Heart right ventricle (tissue), 16 donors: ENCODE measurements at regions not wholly inside any gene's neighbourhood (a gene's known extent, or its start where the extent isn't known, plus 50 kb on each side); places are given as distances from the start of the nearest gene placed in this dataset.

Source experiments
- ATAC-seq, 8 donors: fragments of 200-7000 bp; cut with Tn5 transposase; one replicate each; pipeline ENCODE4 v1.9.1; 2020; ENCODE audit warnings: mild to moderate bottlenecking in 8 of 8, moderate library complexity in 8 of 8, moderate number of reproducible peaks in 1 of 8
- DNase-seq, 2 donors: peaks; one replicate each; pipeline ENCODE4 v3.0.0-alpha.2; 2020
- H3K27ac ChIP-seq, 10 donors: fragments of 200-600 bp; sonication (generic) in 2 of 10; one replicate each; pipeline versions ENCODE4 v1.5.0 to v1.8.0; 2020 to 2022; ENCODE audit warnings: mild to moderate bottlenecking in 3 of 10
- H3K27me3 ChIP-seq, 7 donors: fragments of 200-600 bp; one replicate each; pipeline ENCODE4 v1.8.0; 2021 to 2022; ENCODE audit warnings: mild to moderate bottlenecking in 2 of 7
- H3K36me3 ChIP-seq, 9 donors: fragments of 200-600 bp; sonication (generic) in 1 of 9; one replicate each; pipeline versions ENCODE4 v1.5.0 to v1.8.0; 2020 to 2022; ENCODE audit warnings: mild to moderate bottlenecking in 2 of 9
- H3K4me1 ChIP-seq, 9 donors: fragments of 200-600 bp; sonication (generic) in 1 of 9; one replicate each; pipeline versions ENCODE4 v1.5.0 to v1.8.0; 2020 to 2022; ENCODE audit warnings: mild to moderate bottlenecking in 4 of 9
- H3K4me3 ChIP-seq, 10 donors: fragments of 200-600 bp; sonication (generic) in 2 of 10; one replicate each; pipeline versions ENCODE4 v1.5.0 to v1.8.0; 2020 to 2022; ENCODE audit warnings: mild to moderate bottlenecking in 7 of 10, moderate library complexity in 2 of 10
- H3K9me3 ChIP-seq, 11 donors: fragments of 200-600 bp in 10 of 11; sonication (generic) in 2 of 11; one replicate each; pipeline versions ENCODE4 v1.5.0 to v1.8.0; 2013 to 2022; ENCODE audit warnings: mild to moderate bottlenecking in 2 of 11, control low read depth in 1 of 11, moderate library complexity in 1 of 11
- WGBS, 2 donors: extraction: QIAGEN DNeasy Blood & Tissue Kit; methylation state at CpG; one replicate each; pipeline ENCODE4 v1.1.7; 2013; ENCODE audit warnings: inconsistent platforms in 1 of 2; 5-methylcytosine and 5-hydroxymethylcytosine counted together
- intact Hi-C, 10 donors: fragments of 100-400 bp; cut with DNase I; formaldehyde crosslinking; loops; one replicate each; pipeline versions ENCODE4 v1.11.1 to v1.14.2; 2022
- TF ChIP-seq, protein P1 (sequence below), 9 donors: fragments of 200-600 bp; sonication (generic) in 2 of 9; IDR thresholded peaks; one replicate each; pipeline versions ENCODE4 v1.5.0 to v1.8.0; 2021 to 2022; ENCODE audit warnings: antibody characterized with exemption in 9 of 9, mild to moderate bottlenecking in 5 of 9, moderate library complexity in 1 of 9
- donor health status: Arrhythmogenic right ventricular cardiomyopathy.
- donor health status: ischemic (EF 13 %, LVEDD 7.1; RV severe dilation, severe dysfunction).
- donor health status: healthy with polysubstance abuse.
- donor health status: DM: no; HTN: yes; CAD: no.
- donor health status: DM: no; HTN: no; CAD: no.
- donor health status: ischemic (EF 25% LVEDD 6.9; RV normal size, moderate dysfunction).
- donor health status: ischemic (EF 25% LVEDD 5.7; RV mildly dilated, moderate dysfunction).
- donor health status: healthy.
- donor health status: DM: yes; HTN: yes; CAD: no.
- donor health status: Ischemic cardiomyopathy.
- donor health status: ischemic (EF 35%, LVEDD 5.7; RV mildly dilated, moderate dysfunction).
- donor health status: nonischemic (EF 11% LVEDD 7.7; RV severe dilation, severe dysfunction).
- donor health status: DM: yes; HTN: yes; CAD: no.
- donor health status: PGD.
- donor health status: ischemic (EF 29% LVEDD 5.4; RV normal size, mild dysfunction).
- donor health status: nonischemic (EF 23%, LVEDD 6.1; RV moderate dilation, normal function).

DNA sequence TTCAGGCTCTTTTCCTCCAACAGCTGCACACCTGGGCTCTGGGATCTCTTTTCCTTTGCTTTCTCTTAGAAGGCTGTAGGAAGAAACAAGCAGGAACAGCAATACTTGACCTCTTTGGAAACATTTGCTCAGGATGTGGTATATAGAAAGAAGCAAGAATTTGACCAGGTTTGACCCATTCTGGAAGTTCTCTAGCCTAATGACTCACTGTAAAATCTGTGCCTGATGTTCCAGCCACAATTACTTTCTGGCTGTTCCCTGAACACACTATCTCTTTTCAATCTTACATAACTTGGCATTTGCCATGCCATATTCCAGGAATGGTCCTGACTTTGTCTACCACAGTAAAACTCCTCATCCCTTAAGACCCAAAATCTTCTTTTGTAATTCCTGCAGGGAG lies 419.9 kb upstream of the DAB1 start:
- Histone ChIP-seq H3K36me3 (no peaks in the 10 kb centered on the region), H3K4me1 (no peaks in the 10 kb centered on the region), H3K4me3 (no peak overlapping the region), H3K27ac (no peak overlapping the region), H3K27me3 (no peaks in the 10 kb centered on the region), H3K9me3 (peaks cover 0 to 16% (median 3%) of the 10 kb centered on the region in 11 donors)
- ATAC-seq (no peak), DNase-seq (no peak)
- TF ChIP-seq, protein P1, sequence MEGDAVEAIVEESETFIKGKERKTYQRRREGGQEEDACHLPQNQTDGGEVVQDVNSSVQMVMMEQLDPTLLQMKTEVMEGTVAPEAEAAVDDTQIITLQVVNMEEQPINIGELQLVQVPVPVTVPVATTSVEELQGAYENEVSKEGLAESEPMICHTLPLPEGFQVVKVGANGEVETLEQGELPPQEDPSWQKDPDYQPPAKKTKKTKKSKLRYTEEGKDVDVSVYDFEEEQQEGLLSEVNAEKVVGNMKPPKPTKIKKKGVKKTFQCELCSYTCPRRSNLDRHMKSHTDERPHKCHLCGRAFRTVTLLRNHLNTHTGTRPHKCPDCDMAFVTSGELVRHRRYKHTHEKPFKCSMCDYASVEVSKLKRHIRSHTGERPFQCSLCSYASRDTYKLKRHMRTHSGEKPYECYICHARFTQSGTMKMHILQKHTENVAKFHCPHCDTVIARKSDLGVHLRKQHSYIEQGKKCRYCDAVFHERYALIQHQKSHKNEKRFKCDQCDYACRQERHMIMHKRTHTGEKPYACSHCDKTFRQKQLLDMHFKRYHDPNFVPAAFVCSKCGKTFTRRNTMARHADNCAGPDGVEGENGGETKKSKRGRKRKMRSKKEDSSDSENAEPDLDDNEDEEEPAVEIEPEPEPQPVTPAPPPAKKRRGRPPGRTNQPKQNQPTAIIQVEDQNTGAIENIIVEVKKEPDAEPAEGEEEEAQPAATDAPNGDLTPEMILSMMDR (IDR thresholded peaks at IDR 0.05): no peak
- intact Hi-C loops: no loop called here

DNA sequence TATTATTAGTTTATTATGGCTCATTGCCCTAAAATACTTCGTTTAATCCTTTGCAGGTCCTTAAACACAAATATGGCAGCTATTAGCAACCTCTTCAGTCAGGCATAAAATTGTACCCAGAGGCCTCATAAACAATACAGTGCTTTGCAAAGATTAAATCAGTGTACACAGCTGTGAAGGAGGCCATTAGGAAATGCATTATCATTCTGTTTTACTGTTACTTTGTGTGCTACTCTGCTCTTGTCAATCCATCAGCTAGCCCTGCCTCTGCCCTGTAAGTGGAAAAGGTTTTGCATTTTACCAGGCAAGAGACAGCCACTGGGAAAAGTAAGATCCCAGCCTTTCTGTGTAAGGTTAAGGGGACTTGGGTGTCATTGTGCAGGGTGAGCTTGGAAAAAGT lies 415.7 kb upstream of the DAB1 start:
- H3K27ac ChIP-seq: no peak overlapping the region

DNA sequence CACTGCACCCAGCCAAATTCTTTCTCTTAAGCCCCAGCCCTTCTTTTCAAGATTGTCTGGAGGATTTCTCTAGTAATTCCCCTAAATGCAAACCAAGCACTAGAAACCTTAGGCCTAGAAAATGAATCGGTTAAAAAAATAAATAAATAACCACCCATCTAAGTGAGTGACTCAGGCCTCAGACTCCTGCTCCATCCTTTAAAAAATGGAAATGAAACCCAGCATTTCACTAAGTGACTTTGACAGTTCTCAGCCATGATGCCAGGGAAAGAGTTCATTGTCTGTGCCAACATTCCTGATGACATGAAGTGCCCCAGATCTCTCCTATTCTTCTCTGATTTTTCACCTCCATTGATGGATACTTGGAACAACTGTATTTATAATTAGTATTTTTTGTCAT lies 415.2 kb upstream of the DAB1 start:
- DNase-seq: no peak
- 89 to 95% methylated on average over 1 of the region's 1 CpG for WGBS, 2 donors
- Histone ChIP-seq H3K27me3 (peaks cover 0 to 4% (median 0%) of the 10 kb centered on the region in 7 donors), H3K36me3 (no peaks in the 10 kb centered on the region), H3K4me1 (no peaks in the 10 kb centered on the region), H3K27ac (no peak overlapping the region), H3K4me3 (no peak overlapping the region), H3K9me3 (peaks cover 0 to 16% (median 3%) of the 10 kb centered on the region in 11 donors)
- TF ChIP-seq, protein P1 (IDR thresholded peaks at IDR 0.05): no peak
- intact Hi-C loops: no loop called here
- ATAC-seq: no peak

More for the DNA sequence above, 415.7 kb upstream of the DAB1 start:
- H3K4me3 ChIP-seq: no peak overlapping the region
- WGBS, 2 donors: 73 to 84% methylated on average over 1 of the region's 1 CpG
- DNase-seq (no peak), ATAC-seq (no peak)
- H3K27me3 ChIP-seq: peaks cover 0 to 4% (median 0%) of the 10 kb centered on the region in 7 donors
- peaks cover 0 to 16% (median 3%) of the 10 kb centered on the region in 11 donors for H3K9me3 ChIP-seq
- no peaks in the 10 kb centered on the region for H3K4me1 ChIP-seq
- TF ChIP-seq, protein P1 (IDR thresholded peaks at IDR 0.05): no peak
- intact Hi-C loops: no loop called here
- no peaks in the 10 kb centered on the region for H3K36me3 ChIP-seq

DNA sequence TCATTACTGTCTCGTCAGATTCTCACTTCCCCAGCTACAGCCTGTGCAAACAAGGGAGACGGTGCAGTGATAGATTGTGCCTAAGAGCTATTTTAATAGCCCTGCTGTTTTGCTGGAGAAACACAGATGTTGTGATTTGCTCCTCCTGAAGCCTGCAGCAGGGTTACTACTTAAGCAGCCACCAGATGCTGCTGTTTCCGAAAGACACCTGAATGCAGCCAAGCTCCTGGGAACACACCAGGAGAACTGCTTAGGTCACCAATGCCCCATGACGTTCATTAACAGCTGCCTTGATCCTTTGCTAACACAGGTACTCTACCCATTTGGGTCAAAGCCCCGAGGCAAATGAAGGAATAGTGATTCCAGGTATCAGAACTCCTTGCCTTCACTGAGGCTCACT lies 411.8 kb upstream of the DAB1 start:
- DNase-seq (no peak), ATAC-seq (no peak)
- Histone ChIP-seq H3K36me3 (no peaks in the 10 kb centered on the region), H3K4me3 (no peak overlapping the region), H3K27ac (no peak overlapping the region), H3K4me1 (no peaks in the 10 kb centered on the region), H3K27me3 (peaks cover 0 to 4% (median 0%) of the 10 kb centered on the region in 7 donors), H3K9me3 (peaks cover 0 to 3% (median 0%) of the 10 kb centered on the region in 11 donors)
- intact Hi-C loops: no loop called here
- TF ChIP-seq, protein P1 (IDR thresholded peaks at IDR 0.05): no peak
- 48 to 49% methylated on average over 5 of the region's 5 CpGs for WGBS, 2 donors
